Keratinocyte (primary cell): ENCODE measurements at regions not wholly inside any gene's neighbourhood (a gene's known extent, or its start where the extent isn't known, plus 50 kb on each side); places are given as distances from the start of the nearest gene placed in this dataset.

Source experiments
- DNase-seq: peaks from one replicate; pipeline ENCODE4 v3.0.0-alpha.2; 2011; ENCODE audit warnings: low read depth, missing footprints, low spot score
- FAIRE-seq: peaks from 2 replicates; lab custom pipeline; 2011; peaks lifted over from hg19 to GRCh38; lab: Jason Lieb, UNC
- H2AFZ ChIP-seq: 2 replicates; pipeline ENCODE4 v1.6.0; 2012; ENCODE audit warnings: low read length, control low read depth, inconsistent platforms; ENCODE audit not compliant: control insufficient read depth
- H3K27ac ChIP-seq: 2 replicates; pipeline ENCODE4 v1.5.1; 2011; ENCODE audit warnings: low read length; ENCODE audit not compliant: control insufficient read depth, insufficient read depth
- H3K27me3 ChIP-seq: 3 replicates; pipeline ENCODE4 v1.6.0; 2011; ENCODE audit warnings: low read length; ENCODE audit not compliant: control insufficient read depth, insufficient read depth; ENCODE audit errors: extremely low read depth
- H3K36me3 ChIP-seq, 2 experiments: 2 replicates in 1 of 2; 3 replicates in 1 of 2; pipeline ENCODE4 v1.5.1; 2011; ENCODE audit warnings: low read length in 2 of 2, mild to moderate bottlenecking in 1 of 2; ENCODE audit not compliant: control insufficient read depth in 2 of 2, insufficient read depth in 2 of 2; ENCODE audit errors: extremely low read depth in 1 of 2
- H3K4me1 ChIP-seq: 3 replicates; pipeline ENCODE4 v1.5.1; 2011; ENCODE audit warnings: low read length; ENCODE audit not compliant: control insufficient read depth, insufficient read depth; ENCODE audit errors: extremely low read depth
- H3K4me2 ChIP-seq: 3 replicates; pipeline ENCODE4 v1.6.0; 2011; ENCODE audit warnings: low read depth, low read length; ENCODE audit not compliant: control insufficient read depth, insufficient read depth; ENCODE audit errors: extremely low read depth
- H3K4me3 ChIP-seq, 3 experiments: fragments of 200-600 bp in 1 of 3; sonication (generic) in 1 of 3; 2 replicates in 2 of 3; 3 replicates in 1 of 3; pipeline ENCODE4 v1.5.1; 2011 to 2016; ENCODE audit warnings: low read length in 3 of 3, mild to moderate bottlenecking in 3 of 3, control low read depth in 2 of 3, inconsistent platforms in 1 of 3, low read depth in 1 of 3, mixed read lengths in 1 of 3, mixed run types in 1 of 3, moderate library complexity in 1 of 3; ENCODE audit not compliant: control insufficient read depth in 2 of 3, insufficient read depth in 2 of 3; ENCODE audit errors: extremely low read depth in 1 of 3
- H3K79me2 ChIP-seq: 2 replicates; pipeline ENCODE4 v1.6.0; 2012; ENCODE audit warnings: low read length; ENCODE audit not compliant: control insufficient read depth, insufficient read depth
- H3K9ac ChIP-seq: 3 replicates; pipeline ENCODE4 v1.6.0; 2011; ENCODE audit warnings: low read length; ENCODE audit not compliant: control insufficient read depth, insufficient read depth; ENCODE audit errors: extremely low read depth
- H3K9me1 ChIP-seq: 3 replicates; pipeline ENCODE4 v1.6.0; 2011; ENCODE audit warnings: low read length; ENCODE audit not compliant: control insufficient read depth, insufficient read depth; ENCODE audit errors: extremely low read depth
- H3K9me3 ChIP-seq: 2 replicates; pipeline ENCODE4 v1.5.1; 2012; ENCODE audit warnings: low read depth, low read length; ENCODE audit not compliant: control insufficient read depth
- H4K20me1 ChIP-seq: 3 replicates; pipeline ENCODE4 v1.6.0; 2011; ENCODE audit warnings: low read length; ENCODE audit not compliant: control insufficient read depth, insufficient read depth; ENCODE audit errors: extremely low read depth
- EZH2 ChIP-seq: IDR thresholded peaks from one replicate; pipeline ENCODE4 v1.6.1; 2012; ENCODE audit warnings: inconsistent platforms, mild to moderate bottlenecking, low read length, moderate library complexity
- dilution Hi-C: fragments of 300-500 bp; cut with MboI; formaldehyde crosslinking; loops from one replicate; pipeline ENCODE4 v1.7.0; 2020; ENCODE audit warnings: low sequenced_read_pairs; ENCODE audit not compliant: extremely low pct_ligation_motif_present
- TF ChIP-seq, protein P1 (sequence below), 3 experiments: IDR thresholded peaks in 1 of 3; conservative IDR thresholded peaks in 1 of 3; optimal IDR thresholded peaks in 1 of 3; 2 replicates in 2 of 3; 3 replicates in 1 of 3; pipeline versions ENCODE3 to v1.5.1; 2011; ENCODE audit warnings: low read length in 3 of 3, mild to moderate bottlenecking in 3 of 3, moderate library complexity in 2 of 3, control low read depth in 1 of 3, inconsistent platforms in 1 of 3; ENCODE audit not compliant: insufficient read depth in 2 of 3; ENCODE audit errors: extremely low read depth in 1 of 3

DNA sequence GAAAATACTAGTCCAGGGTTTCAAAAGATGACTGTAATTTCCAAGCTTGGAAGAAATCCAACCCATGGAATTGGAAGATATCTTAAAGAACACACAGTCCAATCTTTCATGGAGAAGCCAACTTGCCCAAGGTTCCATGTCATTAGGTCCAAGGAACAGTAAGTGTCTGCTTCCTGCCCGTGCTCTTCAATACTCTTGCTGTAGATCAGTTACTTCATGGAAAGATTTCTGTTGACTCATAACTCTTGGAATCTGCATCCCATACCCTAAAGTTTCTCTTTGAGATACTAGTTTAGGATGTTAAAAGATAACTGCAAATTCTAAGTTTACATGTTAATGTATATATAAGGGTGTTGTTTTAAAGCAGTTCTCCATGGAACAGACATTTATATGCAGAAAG, 127.9 kb upstream of the SLC13A1 start:
- Histone ChIP-seq H3K27me3 (no peaks in the 10 kb centered on the region), H3K4me3 (no peak overlapping the region), H3K9me3 (no peaks in the 10 kb centered on the region), H3K9me1 (no peaks in the 10 kb centered on the region), H3K36me3 (no peaks in the 10 kb centered on the region), H3K9ac (no peak overlapping the region), H2AFZ (no peak overlapping the region), H3K4me1 (no peaks in the 10 kb centered on the region), H3K4me2 (no peak overlapping the region), H3K79me2 (no peaks in the 10 kb centered on the region), H3K27ac (no peak overlapping the region), H4K20me1 (no peaks in the 10 kb centered on the region)
- FAIRE-seq = no peak
- TF ChIP-seq, protein P1, sequence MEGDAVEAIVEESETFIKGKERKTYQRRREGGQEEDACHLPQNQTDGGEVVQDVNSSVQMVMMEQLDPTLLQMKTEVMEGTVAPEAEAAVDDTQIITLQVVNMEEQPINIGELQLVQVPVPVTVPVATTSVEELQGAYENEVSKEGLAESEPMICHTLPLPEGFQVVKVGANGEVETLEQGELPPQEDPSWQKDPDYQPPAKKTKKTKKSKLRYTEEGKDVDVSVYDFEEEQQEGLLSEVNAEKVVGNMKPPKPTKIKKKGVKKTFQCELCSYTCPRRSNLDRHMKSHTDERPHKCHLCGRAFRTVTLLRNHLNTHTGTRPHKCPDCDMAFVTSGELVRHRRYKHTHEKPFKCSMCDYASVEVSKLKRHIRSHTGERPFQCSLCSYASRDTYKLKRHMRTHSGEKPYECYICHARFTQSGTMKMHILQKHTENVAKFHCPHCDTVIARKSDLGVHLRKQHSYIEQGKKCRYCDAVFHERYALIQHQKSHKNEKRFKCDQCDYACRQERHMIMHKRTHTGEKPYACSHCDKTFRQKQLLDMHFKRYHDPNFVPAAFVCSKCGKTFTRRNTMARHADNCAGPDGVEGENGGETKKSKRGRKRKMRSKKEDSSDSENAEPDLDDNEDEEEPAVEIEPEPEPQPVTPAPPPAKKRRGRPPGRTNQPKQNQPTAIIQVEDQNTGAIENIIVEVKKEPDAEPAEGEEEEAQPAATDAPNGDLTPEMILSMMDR (optimal IDR thresholded peaks at IDR 0.05 in 1 of 3, IDR thresholded peaks at IDR 0.05 in 1 of 3, conservative IDR thresholded peaks at IDR 0.05 in 1 of 3; ENCODE audit: extremely low read depth in 1 of 3, insufficient read depth in 2 of 3, low read length in 3 of 3) = no peak
- TF ChIP-seq EZH2 = no peak
- DNase-seq = no peak
- dilution Hi-C loops = no loop called here

DNA sequence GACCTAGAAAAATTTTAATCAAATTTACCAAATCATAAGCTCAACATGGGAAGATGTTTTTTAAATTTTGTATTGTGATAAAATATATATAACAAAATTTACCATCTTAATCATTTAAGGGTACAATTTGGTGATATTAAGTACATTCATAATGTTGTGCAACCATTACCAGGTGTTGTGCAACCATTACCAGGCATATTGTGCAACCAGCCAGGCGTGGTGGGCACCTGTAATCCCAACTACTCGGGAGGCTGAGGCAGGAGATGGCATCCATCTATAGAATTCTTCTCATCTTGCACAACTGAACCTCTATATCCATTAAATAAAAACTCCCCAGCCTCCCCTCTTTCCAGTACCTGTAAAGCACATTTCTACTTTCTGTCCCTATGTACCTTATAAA, 124.5 kb upstream of the SLC13A1 start:
- DNase-seq (no peak), FAIRE-seq (no peak)
- no peak overlapping the region for H2AFZ ChIP-seq
- dilution Hi-C loops = no loop called here
- no peaks in the 10 kb centered on the region for H3K79me2 ChIP-seq
- H3K27ac ChIP-seq = no peak overlapping the region
- H3K4me3 ChIP-seq = no peak overlapping the region
- no peak for TF ChIP-seq EZH2
- TF ChIP-seq, protein P1 (optimal IDR thresholded peaks at IDR 0.05 in 1 of 3, IDR thresholded peaks at IDR 0.05 in 1 of 3, conservative IDR thresholded peaks at IDR 0.05 in 1 of 3; ENCODE audit: extremely low read depth in 1 of 3, insufficient read depth in 2 of 3, low read length in 3 of 3) = no peak
- H3K4me1 ChIP-seq = no peaks in the 10 kb centered on the region
- H3K4me2 ChIP-seq = no peak overlapping the region
- no peaks in the 10 kb centered on the region for H3K36me3 ChIP-seq
- H3K9me1 ChIP-seq = no peaks in the 10 kb centered on the region
- H4K20me1 ChIP-seq = no peaks in the 10 kb centered on the region
- H3K9me3 ChIP-seq = no peaks in the 10 kb centered on the region
- no peaks in the 10 kb centered on the region for H3K27me3 ChIP-seq
- H3K9ac ChIP-seq = no peak overlapping the region
